Vagina (tissue), 2 donors: ENCODE measurements at regions not wholly inside any gene's neighbourhood (a gene's known extent, or its start where the extent isn't known, plus 50 kb on each side); places are given as distances from the start of the nearest gene placed in this dataset.

Experiments
- CTCF ChIP-seq, 3 experiments: fragments of 450-650 bp in 2 of 3; fragments of 200-600 bp in 1 of 3; sonication (generic) in 1 of 3; IDR thresholded peaks; one replicate each; pipeline ENCODE4 v1.5.1; 2017 to 2019; ENCODE audit warnings: antibody characterized with exemption in 3 of 3, mild to moderate bottlenecking in 2 of 3, moderate library complexity in 2 of 3
- POLR2A ChIP-seq, 2 donors: fragments of 450-650 bp; IDR thresholded peaks; one replicate each; pipeline ENCODE4 v1.6.1; 2017; ENCODE audit warnings: antibody characterized with exemption in 2 of 2, mild to moderate bottlenecking in 2 of 2, moderate library complexity in 2 of 2

GRCh38 chr9:63816751-63817621, 1468.0 kb downstream of the FOXD4L5 start:
- TF ChIP-seq POLR2A (IDR thresholded peaks at IDR 0.05) = no peak
- no peak for TF ChIP-seq CTCF (IDR thresholded peaks at IDR 0.05)
